Prostate gland (tissue), 2 donors: ENCODE measurements at regions not wholly inside any gene's neighbourhood (a gene's known extent, or its start where the extent isn't known, plus 50 kb on each side); places are given as distances from the start of the nearest gene placed in this dataset.

ENCODE experiments used
- POLR2AphosphoS5 ChIP-seq: sonication (generic); formaldehyde crosslinking; IDR thresholded peaks from one replicate; pipeline ENCODE4 v1.6.1; 2017; ENCODE audit warnings: antibody characterized with exemption
- TF ChIP-seq, protein P1 (sequence below), 4 experiments: fragments of 200-600 bp in 2 of 4; fragments of 450-650 bp in 2 of 4; sonication (generic) in 2 of 4; IDR thresholded peaks; 1 replicate in 3 of 4; 2 replicates in 1 of 4; pipeline ENCODE4 v1.5.1; 2016 to 2019; ENCODE audit warnings: antibody characterized with exemption in 4 of 4, mild to moderate bottlenecking in 2 of 4, moderate library complexity in 2 of 4

DNA sequence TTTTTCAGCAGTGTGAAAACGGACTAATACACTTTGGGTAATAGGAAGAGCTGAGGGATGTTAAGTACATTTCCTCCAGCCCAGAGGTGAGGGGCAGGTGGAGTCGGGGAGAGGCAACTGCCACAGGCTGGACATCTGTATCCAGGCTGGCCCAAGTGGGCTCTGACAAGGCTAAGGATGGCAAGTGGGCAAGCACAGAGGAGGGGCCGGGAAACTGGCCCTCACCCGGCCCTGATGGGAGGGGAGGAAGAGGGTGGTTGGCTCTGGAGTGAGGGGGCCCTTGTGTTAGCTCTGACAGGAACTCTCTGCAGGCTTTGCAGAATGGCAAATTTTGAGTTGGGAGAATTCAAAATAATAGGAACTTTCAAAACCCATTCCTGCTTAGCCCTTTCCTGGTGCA, 251.0 kb upstream of the TNRC6C start:
- TF ChIP-seq, protein P1, sequence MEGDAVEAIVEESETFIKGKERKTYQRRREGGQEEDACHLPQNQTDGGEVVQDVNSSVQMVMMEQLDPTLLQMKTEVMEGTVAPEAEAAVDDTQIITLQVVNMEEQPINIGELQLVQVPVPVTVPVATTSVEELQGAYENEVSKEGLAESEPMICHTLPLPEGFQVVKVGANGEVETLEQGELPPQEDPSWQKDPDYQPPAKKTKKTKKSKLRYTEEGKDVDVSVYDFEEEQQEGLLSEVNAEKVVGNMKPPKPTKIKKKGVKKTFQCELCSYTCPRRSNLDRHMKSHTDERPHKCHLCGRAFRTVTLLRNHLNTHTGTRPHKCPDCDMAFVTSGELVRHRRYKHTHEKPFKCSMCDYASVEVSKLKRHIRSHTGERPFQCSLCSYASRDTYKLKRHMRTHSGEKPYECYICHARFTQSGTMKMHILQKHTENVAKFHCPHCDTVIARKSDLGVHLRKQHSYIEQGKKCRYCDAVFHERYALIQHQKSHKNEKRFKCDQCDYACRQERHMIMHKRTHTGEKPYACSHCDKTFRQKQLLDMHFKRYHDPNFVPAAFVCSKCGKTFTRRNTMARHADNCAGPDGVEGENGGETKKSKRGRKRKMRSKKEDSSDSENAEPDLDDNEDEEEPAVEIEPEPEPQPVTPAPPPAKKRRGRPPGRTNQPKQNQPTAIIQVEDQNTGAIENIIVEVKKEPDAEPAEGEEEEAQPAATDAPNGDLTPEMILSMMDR (IDR thresholded peaks at IDR 0.05), result no peak
- TF ChIP-seq POLR2AphosphoS5, result no peak
